ENCODE measurements at regions not wholly inside any gene's neighbourhood (a gene's known extent, or its start where the extent isn't known, plus 50 kb on each side); places are given as distances from the start of the nearest gene placed in this dataset.

GRCh38 chr3:177429079-177429478 is 231.8 kb upstream of the TBL1XR1 start:
- ATAC-seq (peak in 1 of 4 donors; percentile 43), DNase-seq (no peak), FAIRE-seq (no peak)
- H3K9me3 ChIP-seq, result no peaks in the 10 kb centered on the region
- H3K4me3 ChIP-seq, result no peak overlapping the region
- H3K36me3 ChIP-seq, result no peaks in the 10 kb centered on the region
- WGBS, 2 donors, result 81 to 86% methylated on average over 1 of the region's 1 CpG
- intact Hi-C loops (cut with DNase I), result no loop called here
- no peaks in the 10 kb centered on the region for H3K27me3 ChIP-seq
- peaks cover 5 to 10% (median 8%) of the 10 kb centered on the region in 3 donors for H3K4me1 ChIP-seq
- TF ChIP-seq, protein P1, sequence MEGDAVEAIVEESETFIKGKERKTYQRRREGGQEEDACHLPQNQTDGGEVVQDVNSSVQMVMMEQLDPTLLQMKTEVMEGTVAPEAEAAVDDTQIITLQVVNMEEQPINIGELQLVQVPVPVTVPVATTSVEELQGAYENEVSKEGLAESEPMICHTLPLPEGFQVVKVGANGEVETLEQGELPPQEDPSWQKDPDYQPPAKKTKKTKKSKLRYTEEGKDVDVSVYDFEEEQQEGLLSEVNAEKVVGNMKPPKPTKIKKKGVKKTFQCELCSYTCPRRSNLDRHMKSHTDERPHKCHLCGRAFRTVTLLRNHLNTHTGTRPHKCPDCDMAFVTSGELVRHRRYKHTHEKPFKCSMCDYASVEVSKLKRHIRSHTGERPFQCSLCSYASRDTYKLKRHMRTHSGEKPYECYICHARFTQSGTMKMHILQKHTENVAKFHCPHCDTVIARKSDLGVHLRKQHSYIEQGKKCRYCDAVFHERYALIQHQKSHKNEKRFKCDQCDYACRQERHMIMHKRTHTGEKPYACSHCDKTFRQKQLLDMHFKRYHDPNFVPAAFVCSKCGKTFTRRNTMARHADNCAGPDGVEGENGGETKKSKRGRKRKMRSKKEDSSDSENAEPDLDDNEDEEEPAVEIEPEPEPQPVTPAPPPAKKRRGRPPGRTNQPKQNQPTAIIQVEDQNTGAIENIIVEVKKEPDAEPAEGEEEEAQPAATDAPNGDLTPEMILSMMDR (IDR thresholded peaks at IDR 0.05), result no peak
- no peak overlapping the region for H3K27ac ChIP-seq

DNA sequence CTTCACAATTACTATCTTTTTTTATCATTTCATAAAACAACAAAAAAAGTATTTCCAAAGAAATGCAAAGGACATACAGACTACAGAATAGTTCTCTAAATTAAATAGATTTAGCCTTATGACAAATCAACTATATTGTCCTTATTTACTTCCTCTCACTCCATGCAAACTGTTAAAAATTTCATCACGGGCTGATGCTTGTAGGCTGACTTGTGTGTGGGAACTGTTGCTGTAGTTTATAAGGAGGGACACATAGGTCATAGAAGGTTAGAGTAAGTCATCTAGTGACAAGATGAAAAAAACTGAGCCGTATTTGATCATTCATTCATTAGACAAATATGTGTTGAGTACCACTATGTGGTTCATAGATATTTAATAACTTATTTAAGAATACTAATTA is 232.5 kb upstream of the TBL1XR1 start:
- peaks cover 5 to 10% (median 8%) of the 10 kb centered on the region in 3 donors for H3K4me1 ChIP-seq
- TF ChIP-seq, protein P1 (IDR thresholded peaks at IDR 0.05), result no peak
- no peaks in the 10 kb centered on the region for H3K36me3 ChIP-seq
- H3K9me3 ChIP-seq, result no peaks in the 10 kb centered on the region
- WGBS, 2 donors, result 82 to 85% methylated on average over 2 of the region's 2 CpGs
- DNase-seq (no peak), ATAC-seq (no peak), FAIRE-seq (no peak)
- H3K27me3 ChIP-seq, result no peaks in the 10 kb centered on the region
- H3K27ac ChIP-seq, result no peak overlapping the region
- no peak overlapping the region for H3K4me3 ChIP-seq
- intact Hi-C loops (cut with DNase I), result no loop called here

DNA sequence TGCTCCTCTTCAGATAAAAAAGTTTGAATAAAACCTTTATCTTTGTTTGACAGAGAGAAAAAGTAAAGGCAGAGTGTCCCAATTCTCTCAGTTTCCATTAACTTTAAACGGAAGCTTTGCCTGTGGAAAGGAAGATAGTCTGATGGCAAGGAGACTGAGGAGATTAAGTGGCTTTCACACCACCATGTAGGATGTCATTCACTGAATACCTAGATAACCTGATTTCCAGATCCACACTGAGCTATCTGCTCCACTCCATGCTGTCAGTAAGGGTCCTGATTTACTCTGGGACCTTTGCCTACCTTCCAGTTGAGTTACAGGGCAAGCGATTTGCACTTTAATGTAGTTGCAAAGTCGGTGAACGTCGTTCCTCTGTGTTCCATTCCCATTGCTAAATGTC is 233.4 kb upstream of the TBL1XR1 start:
- ATAC-seq, result no peak

GRCh38 chr3:177431525-177432176 is 234.4 kb upstream of the TBL1XR1 start:
- H3K9me3 ChIP-seq, result no peaks in the 10 kb centered on the region
- FAIRE-seq (no peak), ATAC-seq (peak; percentile 77 to 95 (median 84)), DNase-seq (no peak)
- no peaks in the 10 kb centered on the region for H3K36me3 ChIP-seq
- TF ChIP-seq, protein P1 (IDR thresholded peaks at IDR 0.05), result no peak
- intact Hi-C loops (cut with DNase I), result no loop called here
- peaks cover 5 to 10% (median 8%) of the 10 kb centered on the region in 3 donors for H3K4me1 ChIP-seq
- H3K4me3 ChIP-seq, result no peak overlapping the region
- H3K27me3 ChIP-seq, result no peaks in the 10 kb centered on the region
- WGBS, 2 donors, result 35 to 41% methylated on average over 6 to 7 of the region's 7 CpGs
- H3K27ac ChIP-seq, result no peak overlapping the region

More for the DNA sequence above, 233.4 kb upstream of the TBL1XR1 start:
- WGBS, 2 donors, result 93% methylated on average over 5 of the region's 5 CpGs
- TF ChIP-seq, protein P1 (IDR thresholded peaks at IDR 0.05), result no peak
- H3K4me3 ChIP-seq, result no peak overlapping the region
- intact Hi-C loops (cut with DNase I), result no loop called here
- peaks cover 5 to 10% (median 8%) of the 10 kb centered on the region in 3 donors for H3K4me1 ChIP-seq
- H3K36me3 ChIP-seq, result no peaks in the 10 kb centered on the region
- no peak overlapping the region for H3K27ac ChIP-seq
- H3K27me3 ChIP-seq, result no peaks in the 10 kb centered on the region
- no peaks in the 10 kb centered on the region for H3K9me3 ChIP-seq
- FAIRE-seq (no peak), DNase-seq (no peak)

GRCh38 chr3:177435301-177435700 is 238.0 kb upstream of the TBL1XR1 start:
- H3K27me3 ChIP-seq, result no peaks in the 10 kb centered on the region
- H3K4me1 ChIP-seq, result peaks cover 5 to 10% (median 8%) of the 10 kb centered on the region in 3 donors
- TF ChIP-seq, protein P1 (IDR thresholded peaks at IDR 0.05), result no peak
- H3K9me3 ChIP-seq, result no peaks in the 10 kb centered on the region
- ATAC-seq (no peak), FAIRE-seq (no peak), DNase-seq (no peak)
- H3K4me3 ChIP-seq, result no peak overlapping the region
- intact Hi-C loops (cut with DNase I), result no loop called here
- no peaks in the 10 kb centered on the region for H3K36me3 ChIP-seq
- 59 to 70% methylated on average over 3 of the region's 3 CpGs for WGBS, 2 donors
- H3K27ac ChIP-seq, result no peak overlapping the region

All from pancreas (tissue), 10 donors.